DMS79 (cell line): ENCODE measurements at regions not wholly inside any gene's neighbourhood (a gene's known extent, or its start where the extent isn't known, plus 50 kb on each side); places are given as distances from the start of the nearest gene placed in this dataset.

ENCODE experiments used
- DNase-seq: peaks from one replicate; lab custom pipeline; 2025; lab: John Stamatoyannopoulos, UW

- peak; percentile 7 for DNase-seq
Measured at GRCh38 chr5:172569861-172570558, 71.1 kb upstream of the NEURL1B start.

DNA sequence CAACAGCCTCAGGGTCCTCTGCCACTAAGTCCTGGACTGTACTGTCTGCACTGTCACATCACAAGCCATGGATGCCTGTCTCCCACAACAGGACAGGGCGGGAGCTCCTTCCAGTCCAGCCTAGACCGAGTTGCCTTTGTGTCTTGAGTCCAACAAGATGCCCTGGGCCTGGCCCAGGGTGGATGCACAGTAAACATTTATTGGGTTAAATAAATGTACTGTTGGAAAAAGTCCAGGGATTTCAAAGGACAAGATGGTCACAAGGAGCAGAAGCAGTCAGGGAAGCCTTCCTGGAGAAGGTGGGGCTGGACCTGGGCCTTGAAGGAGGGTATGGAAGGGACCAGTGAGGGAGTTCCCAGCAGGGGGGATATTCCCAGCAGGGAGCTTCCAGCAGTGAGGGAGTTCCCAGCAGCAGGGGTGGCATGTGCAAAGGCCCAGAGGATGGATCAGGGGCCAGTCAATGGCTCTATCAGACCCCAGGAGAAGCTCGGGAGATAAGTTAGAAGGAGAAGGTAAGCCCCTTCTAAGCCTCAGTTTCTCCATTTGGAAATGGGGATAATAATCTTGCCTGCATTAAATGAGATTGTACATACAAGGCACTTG lies 72.7 kb upstream of the NEURL1B start:
- DNase-seq, result no peak

- DNase-seq, result no peak
Measured at GRCh38 chr5:172567843-172568242, 73.2 kb upstream of the NEURL1B start.

- DNase-seq, result no peak
Measured at GRCh38 chr5:172567294-172567693, 73.8 kb upstream of the NEURL1B start.

DNA sequence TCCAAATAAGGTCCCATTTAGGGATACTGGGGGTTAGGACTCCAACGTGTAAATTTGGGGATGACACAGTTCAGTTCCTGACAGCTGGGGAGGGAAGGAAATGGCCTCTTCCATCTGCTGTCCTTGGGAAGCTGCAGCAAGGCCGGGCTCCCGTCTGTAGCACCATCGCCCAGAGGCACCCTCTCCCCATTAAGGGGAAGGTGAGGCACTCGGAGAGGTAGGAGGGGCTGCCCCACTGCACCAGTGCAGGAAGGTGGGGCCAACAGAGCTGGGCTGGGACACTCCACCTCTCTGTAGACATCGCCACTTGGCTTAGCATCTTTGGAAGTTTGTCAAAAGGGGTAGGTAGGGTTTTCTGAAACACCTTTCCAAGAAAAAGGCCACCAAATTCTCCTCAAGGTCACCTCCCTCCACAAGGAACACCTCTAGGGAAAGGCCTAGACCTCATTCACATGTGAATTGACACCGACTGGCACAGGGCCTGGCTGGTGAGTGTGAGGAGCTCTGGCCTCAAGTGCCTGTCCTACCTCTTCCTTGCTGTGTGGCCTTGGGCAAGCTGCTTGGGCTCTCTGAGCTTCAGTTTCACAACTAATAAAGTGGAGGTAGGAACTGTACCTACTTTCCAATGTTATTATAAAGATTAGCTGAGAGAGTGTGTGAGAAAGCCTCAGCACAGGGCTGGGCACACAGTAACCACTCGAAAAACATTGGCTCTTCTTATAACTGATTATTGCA lies 75.0 kb upstream of the NEURL1B start:
- no peak for DNase-seq

DNA sequence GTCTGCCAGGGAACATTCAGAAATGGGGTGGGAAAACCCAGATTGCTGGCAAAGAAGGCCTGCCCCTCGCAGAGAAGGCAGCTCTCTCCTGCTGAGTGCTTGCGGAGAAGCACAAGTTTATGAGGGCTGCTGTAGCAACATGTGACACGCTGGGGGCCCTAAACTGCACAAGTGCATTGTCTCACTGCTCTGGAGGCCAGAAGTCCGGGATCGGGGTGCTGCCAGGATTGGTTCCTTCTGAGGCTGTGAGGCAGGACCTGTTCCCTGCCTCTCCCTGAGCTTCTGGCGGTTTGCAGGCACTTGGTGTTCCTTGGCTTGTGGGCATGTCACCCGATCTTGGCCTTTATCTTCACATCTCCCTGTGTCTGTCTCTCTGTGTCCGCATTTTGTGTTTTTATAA lies 75.6 kb upstream of the NEURL1B start:
- DNase-seq, result peak; percentile 24

GRCh38 chr5:172564883-172565282 lies 76.2 kb upstream of the NEURL1B start:
- no peak for DNase-seq

- DNase-seq, result peak; percentile 84
Measured at GRCh38 chr5:172564188-172564587, 76.9 kb upstream of the NEURL1B start.

- no peak for DNase-seq
Measured at GRCh38 chr5:172562443-172562842, 78.6 kb upstream of the NEURL1B start.

DNA sequence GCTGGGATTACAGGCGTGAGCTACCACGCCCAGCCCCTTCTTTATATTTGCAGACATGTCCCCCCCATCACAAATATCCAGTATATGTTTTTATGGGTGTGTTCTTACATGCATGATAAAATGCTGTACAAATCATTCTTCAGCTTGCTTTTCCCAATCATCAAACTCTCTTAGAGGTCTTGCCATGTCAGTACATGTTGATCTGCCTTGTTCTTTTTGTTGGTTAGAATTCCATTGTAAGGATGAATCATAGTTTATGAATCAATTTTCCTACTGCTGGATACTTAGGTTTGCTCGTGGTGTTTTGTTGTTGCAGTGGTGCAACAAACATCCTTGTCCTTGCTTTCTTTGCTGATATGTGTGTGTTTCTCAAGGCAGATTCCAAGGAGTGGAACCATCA lies 79.9 kb upstream of the NEURL1B start:
- no peak for DNase-seq

GRCh38 chr5:172559004-172559932 lies 81.8 kb upstream of the NEURL1B start:
- peak; percentile 4 for DNase-seq

- DNase-seq, result no peak
Measured at GRCh38 chr5:172558076-172558976, 82.7 kb upstream of the NEURL1B start.

- DNase-seq, result no peak
Measured at GRCh38 chr5:172556971-172557461, 84.0 kb upstream of the NEURL1B start.

GRCh38 chr5:172556262-172556661 lies 84.8 kb upstream of the NEURL1B start:
- DNase-seq, result no peak

DNA sequence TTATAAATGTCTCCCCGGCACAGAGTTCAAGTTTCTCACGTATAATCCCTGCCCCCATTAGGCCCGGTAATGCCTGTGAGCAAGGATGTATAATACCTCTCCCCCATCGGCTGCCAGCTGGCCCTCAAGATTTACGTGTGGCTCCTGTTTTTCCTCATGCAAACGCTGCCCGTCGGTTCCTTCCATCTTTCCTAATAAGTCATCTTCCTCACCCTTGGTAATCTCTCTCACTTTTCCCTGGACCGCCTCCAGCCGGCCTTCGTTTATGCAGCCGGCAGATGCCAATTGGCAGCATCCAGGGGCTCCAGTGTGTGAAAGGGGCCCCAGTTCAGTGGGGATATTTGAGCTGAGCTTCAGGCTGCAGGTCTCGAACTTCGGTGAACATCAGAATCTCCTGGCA lies 86.5 kb upstream of the NEURL1B start:
- no peak for DNase-seq

GRCh38 chr5:172553903-172554302 lies 87.2 kb upstream of the NEURL1B start:
- no peak for DNase-seq

- no peak for DNase-seq
Measured at GRCh38 chr5:172553167-172553566, 87.9 kb upstream of the NEURL1B start.

DNA sequence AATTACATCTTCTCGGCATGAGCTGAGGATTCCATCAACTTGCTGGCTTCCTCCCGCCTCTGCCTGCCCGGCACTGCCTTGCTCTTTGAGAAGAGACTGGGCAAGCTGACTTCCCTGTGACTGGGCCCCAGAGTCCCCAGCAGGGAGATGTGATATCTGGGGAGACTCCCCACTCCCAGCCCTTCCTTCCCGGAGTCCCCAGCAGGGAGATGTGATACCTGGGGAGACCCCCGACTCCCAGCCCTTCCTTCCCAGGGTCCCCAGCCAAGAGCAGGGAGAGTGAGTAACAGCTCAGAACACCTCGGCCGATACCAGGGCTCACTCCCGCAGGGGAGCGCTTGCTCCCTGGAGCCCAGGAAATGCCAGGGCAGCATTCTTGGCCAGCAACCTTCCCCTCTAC lies 90.1 kb upstream of the NEURL1B start:
- DNase-seq, result no peak

DNA sequence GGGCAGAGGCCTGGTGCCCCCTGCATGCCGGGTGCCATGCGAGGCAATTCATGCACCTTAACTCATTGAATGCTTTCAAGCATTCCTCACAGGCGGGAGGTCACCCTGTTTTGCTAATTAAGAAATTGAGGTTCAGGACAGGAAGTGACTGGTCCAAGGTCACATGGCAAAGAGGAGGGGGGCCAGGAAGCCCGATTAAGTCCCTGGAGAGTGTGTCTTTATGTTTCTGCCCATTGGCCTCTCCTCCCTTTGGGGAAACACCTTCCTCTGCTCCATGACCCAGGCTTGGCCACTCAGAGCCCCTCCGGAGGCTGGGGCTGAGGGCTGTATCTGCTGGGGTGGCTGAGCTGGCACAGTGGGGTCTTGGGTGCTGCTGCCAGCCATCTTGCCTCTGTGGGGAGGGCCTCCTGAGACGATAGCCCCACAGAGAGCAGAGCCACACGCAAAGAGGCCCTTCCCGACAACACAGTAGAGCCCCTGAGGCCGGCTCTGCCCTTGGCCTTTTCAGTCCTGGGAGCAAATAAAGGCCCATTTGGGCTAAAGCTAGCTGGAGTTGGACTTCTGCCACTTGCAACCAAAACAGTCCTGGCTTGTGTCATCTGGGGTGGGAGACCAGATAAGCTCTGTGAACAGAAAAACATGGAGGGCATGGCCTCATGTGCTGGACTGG lies 90.8 kb upstream of the NEURL1B start:
- no peak for DNase-seq

- DNase-seq, result no peak
Measured at GRCh38 chr5:172549696-172550095, 91.4 kb upstream of the NEURL1B start.
